GM19463 (cell line): ENCODE measurements at regions not wholly inside any gene's neighbourhood (a gene's known extent, or its start where the extent isn't known, plus 50 kb on each side); places are given as distances from the start of the nearest gene placed in this dataset.
A peak's percentile ranks its signal among the peaks of the same experiment; 100 is the strongest.

Experiments
- ATAC-seq: cut with Tn5 transposase; IDR thresholded peaks from one replicate; pipeline ENCODE4 v1.9.1; 2021; ENCODE audit warnings: mild to moderate bottlenecking, moderate library complexity; ENCODE audit not compliant: unreplicated experiment

- no peak for ATAC-seq
These were observed 187.1 kb upstream of the WWC1 start for GRCh38 chr5:168104350-168104749.

GRCh38 chr5:168104811-168105481 lies 186.5 kb upstream of the WWC1 start:
- ATAC-seq, result no peak

GRCh38 chr5:168106008-168106761 lies 185.3 kb upstream of the WWC1 start:
- no peak for ATAC-seq

GRCh38 chr5:168109441-168109840 lies 182.0 kb upstream of the WWC1 start:
- no peak for ATAC-seq

- no peak for ATAC-seq
These were observed 181.1 kb upstream of the WWC1 start for GRCh38 chr5:168110384-168110783.

- ATAC-seq, result no peak
These were observed 180.3 kb upstream of the WWC1 start for GRCh38 chr5:168110870-168111832.

GRCh38 chr5:168114444-168115017 lies 176.9 kb upstream of the WWC1 start:
- ATAC-seq, result peak; percentile 96

GRCh38 chr5:168117469-168117868 lies 174.0 kb upstream of the WWC1 start:
- no peak for ATAC-seq

GRCh38 chr5:168118042-168118668 lies 173.3 kb upstream of the WWC1 start:
- no peak for ATAC-seq

- ATAC-seq, result no peak
These were observed 170.9 kb upstream of the WWC1 start for GRCh38 chr5:168120401-168121137.

- ATAC-seq, result no peak
These were observed 170.3 kb upstream of the WWC1 start for GRCh38 chr5:168121138-168121494.

GRCh38 chr5:168123631-168124528 lies 167.6 kb upstream of the WWC1 start:
- ATAC-seq, result peak; percentile 93

- no peak for ATAC-seq
These were observed 165.8 kb upstream of the WWC1 start for GRCh38 chr5:168125445-168126199.

- no peak for ATAC-seq
These were observed 164.8 kb upstream of the WWC1 start for GRCh38 chr5:168126606-168127005.

- ATAC-seq, result no peak
These were observed 163.3 kb upstream of the WWC1 start for GRCh38 chr5:168128111-168128510.

GRCh38 chr5:168128557-168128956 lies 162.9 kb upstream of the WWC1 start:
- no peak for ATAC-seq

- ATAC-seq, result no peak
These were observed 159.9 kb upstream of the WWC1 start for GRCh38 chr5:168131519-168131918.

- ATAC-seq, result no peak
These were observed 159.2 kb upstream of the WWC1 start for GRCh38 chr5:168132241-168132641.
